Panc1 (cell line): ENCODE measurements at regions not wholly inside any gene's neighbourhood (a gene's known extent, or its start where the extent isn't known, plus 50 kb on each side); places are given as distances from the start of the nearest gene placed in this dataset.
A peak's percentile ranks its signal among the peaks of the same experiment; 100 is the strongest.

Experiments
- POLR2AphosphoS5 ChIP-seq: IDR thresholded peaks from 2 replicates; pipeline ENCODE4 v1.6.1; 2012; ENCODE audit warnings: mild to moderate bottlenecking, low read depth, low read length, moderate library complexity
- REST ChIP-seq, 2 experiments: IDR thresholded peaks; 2 replicates each; pipeline ENCODE4 v1.6.1; 2011 to 2012; ENCODE audit warnings: low read depth in 2 of 2, control low read depth in 1 of 2, low read length in 1 of 2, mild to moderate bottlenecking in 1 of 2, moderate library complexity in 1 of 2; ENCODE audit not compliant: insufficient read depth in 1 of 2
- SIN3A ChIP-seq: IDR thresholded peaks from 2 replicates; pipeline ENCODE4 v1.6.1; 2012; ENCODE audit warnings: low read depth, mild to moderate bottlenecking, low read length, moderate library complexity, borderline replicate concordance; ENCODE audit not compliant: insufficient read depth
- TCF7L2 ChIP-seq: IDR thresholded peaks from 2 replicates; pipeline ENCODE4 v1.6.1; 2011; ENCODE audit warnings: mild to moderate bottlenecking, low read depth, low read length, inconsistent platforms
- TF ChIP-seq, protein P1 (sequence below): fragments of 450-650 bp; IDR thresholded peaks from 2 replicates; pipeline ENCODE4 v1.5.1; 2017; ENCODE audit warnings: mild to moderate bottlenecking

DNA sequence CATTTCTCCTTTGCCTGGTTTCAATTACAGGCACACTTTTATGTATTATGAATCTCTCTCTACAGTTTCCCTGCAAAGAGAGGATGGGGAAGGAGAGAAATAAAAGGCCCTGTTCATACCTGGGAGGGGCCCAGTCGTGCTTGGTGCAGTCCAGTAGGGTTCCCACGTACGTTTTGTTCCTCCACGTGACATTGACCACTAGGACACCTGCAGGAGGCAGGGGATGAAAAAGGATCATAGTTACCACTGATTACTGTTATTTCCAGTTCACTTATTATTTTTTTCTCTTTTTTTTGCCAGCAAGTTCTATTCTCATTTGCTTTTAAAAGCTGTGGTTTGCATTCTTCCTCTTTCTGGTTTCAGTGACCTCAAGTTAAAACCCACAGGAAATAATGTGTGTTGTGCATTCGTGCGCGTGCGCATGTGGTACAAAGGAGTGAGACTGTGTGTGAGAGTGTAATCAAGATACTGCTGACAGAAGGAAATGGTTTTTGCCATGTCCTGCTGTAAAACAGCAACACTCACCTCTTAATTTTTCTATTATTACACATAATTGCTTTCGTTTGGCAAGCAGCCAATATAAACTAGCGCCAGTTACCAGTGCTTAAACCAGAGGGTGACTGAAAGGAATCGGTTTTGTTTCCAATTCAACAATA is 96.8 kb downstream of the ZNF608 start:
- TF ChIP-seq, protein P1, sequence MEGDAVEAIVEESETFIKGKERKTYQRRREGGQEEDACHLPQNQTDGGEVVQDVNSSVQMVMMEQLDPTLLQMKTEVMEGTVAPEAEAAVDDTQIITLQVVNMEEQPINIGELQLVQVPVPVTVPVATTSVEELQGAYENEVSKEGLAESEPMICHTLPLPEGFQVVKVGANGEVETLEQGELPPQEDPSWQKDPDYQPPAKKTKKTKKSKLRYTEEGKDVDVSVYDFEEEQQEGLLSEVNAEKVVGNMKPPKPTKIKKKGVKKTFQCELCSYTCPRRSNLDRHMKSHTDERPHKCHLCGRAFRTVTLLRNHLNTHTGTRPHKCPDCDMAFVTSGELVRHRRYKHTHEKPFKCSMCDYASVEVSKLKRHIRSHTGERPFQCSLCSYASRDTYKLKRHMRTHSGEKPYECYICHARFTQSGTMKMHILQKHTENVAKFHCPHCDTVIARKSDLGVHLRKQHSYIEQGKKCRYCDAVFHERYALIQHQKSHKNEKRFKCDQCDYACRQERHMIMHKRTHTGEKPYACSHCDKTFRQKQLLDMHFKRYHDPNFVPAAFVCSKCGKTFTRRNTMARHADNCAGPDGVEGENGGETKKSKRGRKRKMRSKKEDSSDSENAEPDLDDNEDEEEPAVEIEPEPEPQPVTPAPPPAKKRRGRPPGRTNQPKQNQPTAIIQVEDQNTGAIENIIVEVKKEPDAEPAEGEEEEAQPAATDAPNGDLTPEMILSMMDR, result no peak
- TF ChIP-seq SIN3A (no peak), REST (IDR thresholded peaks at IDR 0.05; ENCODE audit: insufficient read depth in 1 of 2, low read depth in 2 of 2, low read length in 1 of 2) (no peak), TCF7L2 (no peak), POLR2AphosphoS5 (peak; percentile 40; the same call in 1 of the 2 replicates)
